HG02588 (cell line): ENCODE measurements at regions not wholly inside any gene's neighbourhood (a gene's known extent, or its start where the extent isn't known, plus 50 kb on each side); places are given as distances from the start of the nearest gene placed in this dataset.

Source experiments
- ATAC-seq: cut with Tn5 transposase; IDR thresholded peaks from one replicate; pipeline ENCODE4 v1.9.1; 2021; ENCODE audit warnings: mild to moderate bottlenecking, moderate library complexity; ENCODE audit not compliant: unreplicated experiment

GRCh38 chr12:28814246-28814645, 334.8 kb upstream of the FAR2 start:
- ATAC-seq = no peak

GRCh38 chr12:28817524-28817923, 331.6 kb upstream of the FAR2 start:
- no peak for ATAC-seq

- no peak for ATAC-seq
Observed at GRCh38 chr12:28824193-28824846, 324.8 kb upstream of the FAR2 start.

GRCh38 chr12:28824849-28825248, 324.2 kb upstream of the FAR2 start:
- no peak for ATAC-seq

GRCh38 chr12:28826766-28827165, 322.3 kb upstream of the FAR2 start:
- no peak for ATAC-seq

- no peak for ATAC-seq
Observed at GRCh38 chr12:28827861-28828260, 321.2 kb upstream of the FAR2 start.

- no peak for ATAC-seq
Observed at GRCh38 chr12:28828318-28828717, 320.8 kb upstream of the FAR2 start.

- ATAC-seq = no peak
Observed at GRCh38 chr12:28830491-28830890, 318.6 kb upstream of the FAR2 start.

GRCh38 chr12:28844718-28845117, 304.4 kb upstream of the FAR2 start:
- ATAC-seq = no peak

- ATAC-seq = no peak
Observed at GRCh38 chr12:28851781-28852180, 297.3 kb upstream of the FAR2 start.

- ATAC-seq = no peak
Observed at GRCh38 chr12:28855761-28856310, 293.2 kb upstream of the FAR2 start.

- no peak for ATAC-seq
Observed at GRCh38 chr12:28857369-28857768, 291.7 kb upstream of the FAR2 start.

- no peak for ATAC-seq
Observed at GRCh38 chr12:28859551-28859950, 289.5 kb upstream of the FAR2 start.

GRCh38 chr12:28865776-28866175, 283.3 kb upstream of the FAR2 start:
- ATAC-seq = no peak

- ATAC-seq = no peak
Observed at GRCh38 chr12:28866296-28866695, 282.8 kb upstream of the FAR2 start.

- ATAC-seq = no peak
Observed at GRCh38 chr12:28866715-28867503, 282.2 kb upstream of the FAR2 start.

GRCh38 chr12:28868414-28868813, 280.7 kb upstream of the FAR2 start:
- no peak for ATAC-seq

GRCh38 chr12:28869197-28869596, 279.9 kb upstream of the FAR2 start:
- no peak for ATAC-seq

GRCh38 chr12:28870839-28871440, 278.1 kb upstream of the FAR2 start:
- ATAC-seq = no peak

- ATAC-seq = peak; percentile 58
Observed at GRCh38 chr12:28872654-28873268, 276.3 kb upstream of the FAR2 start.

- ATAC-seq = no peak
Observed at GRCh38 chr12:28874758-28875157, 274.3 kb upstream of the FAR2 start.
